ENCODE measurements at regions not wholly inside any gene's neighbourhood (a gene's known extent, or its start where the extent isn't known, plus 50 kb on each side); places are given as distances from the start of the nearest gene placed in this dataset.

- Histone ChIP-seq H2AFZ (ENCODE audit: insufficient read depth, low read length, poor library complexity) (no peak overlapping the region), H3K4me1 (ENCODE audit: control insufficient read depth in 1 of 2, insufficient read depth in 2 of 2, low read length in 2 of 2) (no peaks in the 10 kb centered on the region), H3K18ac (ENCODE audit: low read length) (no peak overlapping the region), H4K91ac (ENCODE audit: low read depth, low read length) (no peak overlapping the region), H4K8ac (ENCODE audit: low read depth, low read length) (no peak overlapping the region), H3K4me2 (ENCODE audit: low read length) (no peak overlapping the region), H3K27me3 (ENCODE audit: insufficient read depth, low read length) (no peaks in the 10 kb centered on the region), H3K23ac (ENCODE audit: low read length) (no peak overlapping the region), H3K79me2 (ENCODE audit: control insufficient read depth, insufficient read depth, low read length, poor library complexity) (no peaks in the 10 kb centered on the region), H2BK120ac (ENCODE audit: insufficient read depth, low read length, poor library complexity) (no peak overlapping the region), H3K4me3 (ENCODE audit: low read depth, low read length) (no peak overlapping the region), H3K9ac (ENCODE audit: low read length) (no peak overlapping the region), H3K9me3 (ENCODE audit: insufficient read depth, low read depth, low read length) (no peaks in the 10 kb centered on the region), H3K79me1 (ENCODE audit: low read length) (no peaks in the 10 kb centered on the region), H3K36me3 (ENCODE audit: control insufficient read depth in 1 of 2, insufficient read depth in 2 of 2, low read length in 2 of 2) (no peaks in the 10 kb centered on the region), H2BK12ac (ENCODE audit: low read length) (no peak overlapping the region), H2BK5ac (ENCODE audit: low read depth, low read length, poor library complexity) (no peak overlapping the region), H4K12ac (ENCODE audit: low read depth, low read length) (no peak overlapping the region), H3K14ac (ENCODE audit: low read length) (no peak overlapping the region), H2AK5ac (ENCODE audit: low read length) (no peak overlapping the region), H3K4ac (ENCODE audit: low read depth, low read length) (no peak overlapping the region), H3K27ac (ENCODE audit: low read depth, low read length) (no peak overlapping the region)
- peak in 1 of 2 donors; percentile 26 for DNase-seq
- no CpG with 5 or more reads among the region's 2 CpGs for WGBS (ENCODE audit: extremely low coverage, insufficient coverage, insufficient read length)
Measured at GRCh38 chr5:64110222-64110621, 55.4 kb upstream of the RNF180 start.

DNA sequence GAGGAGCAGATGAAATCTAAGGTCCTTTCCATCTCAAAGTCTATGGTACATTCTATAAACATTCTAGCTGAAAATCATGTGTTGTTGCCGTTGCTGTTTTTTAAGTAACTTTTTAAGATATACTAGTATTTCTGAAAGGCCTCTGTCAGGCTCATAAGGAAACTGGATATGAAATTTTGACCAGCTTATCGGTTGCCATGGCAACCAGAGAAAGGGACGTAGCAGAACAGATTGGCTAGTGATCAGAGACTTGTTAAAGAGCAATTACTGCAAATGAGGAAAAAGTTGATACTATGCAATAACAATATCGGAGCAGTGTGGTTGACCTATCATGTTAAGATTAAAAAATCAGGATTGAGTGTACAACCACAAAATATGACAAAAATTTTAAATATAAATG, 57.0 kb upstream of the RNF180 start:
- no peak overlapping the region for H2AK5ac ChIP-seq (ENCODE audit: low read length)
- H3K23ac ChIP-seq (ENCODE audit: low read length): no peak overlapping the region
- no peaks in the 10 kb centered on the region for H3K4me1 ChIP-seq (ENCODE audit: control insufficient read depth in 1 of 2, insufficient read depth in 2 of 2, low read length in 2 of 2)
- H3K27ac ChIP-seq (ENCODE audit: low read depth, low read length): no peak overlapping the region
- no CpG with 5 or more reads among the region's 4 CpGs for WGBS (ENCODE audit: extremely low coverage, insufficient coverage, insufficient read length)
- no peaks in the 10 kb centered on the region for H3K9me3 ChIP-seq (ENCODE audit: insufficient read depth, low read depth, low read length)
- no peaks in the 10 kb centered on the region for H3K36me3 ChIP-seq (ENCODE audit: control insufficient read depth in 1 of 2, insufficient read depth in 2 of 2, low read length in 2 of 2)
- no peak overlapping the region for H2BK120ac ChIP-seq (ENCODE audit: insufficient read depth, low read length, poor library complexity)
- H3K79me1 ChIP-seq (ENCODE audit: low read length): no peaks in the 10 kb centered on the region
- DNase-seq: no peak
- H3K27me3 ChIP-seq (ENCODE audit: insufficient read depth, low read length): no peaks in the 10 kb centered on the region
- no peak overlapping the region for H4K91ac ChIP-seq (ENCODE audit: low read depth, low read length)
- no peak overlapping the region for H3K14ac ChIP-seq (ENCODE audit: low read length)
- no peak overlapping the region for H3K4ac ChIP-seq (ENCODE audit: low read depth, low read length)
- no peak overlapping the region for H3K18ac ChIP-seq (ENCODE audit: low read length)
- H3K9ac ChIP-seq (ENCODE audit: low read length): no peak overlapping the region
- H3K79me2 ChIP-seq (ENCODE audit: control insufficient read depth, insufficient read depth, low read length, poor library complexity): no peaks in the 10 kb centered on the region
- no peak overlapping the region for H2BK5ac ChIP-seq (ENCODE audit: low read depth, low read length, poor library complexity)
- no peak overlapping the region for H4K8ac ChIP-seq (ENCODE audit: low read depth, low read length)
- no peak overlapping the region for H4K12ac ChIP-seq (ENCODE audit: low read depth, low read length)
- no peak overlapping the region for H3K4me3 ChIP-seq (ENCODE audit: low read depth, low read length)
- no peak overlapping the region for H2AFZ ChIP-seq (ENCODE audit: insufficient read depth, low read length, poor library complexity)
- no peak overlapping the region for H3K4me2 ChIP-seq (ENCODE audit: low read length)
- H2BK12ac ChIP-seq (ENCODE audit: low read length): no peak overlapping the region

- Histone ChIP-seq H3K27ac (ENCODE audit: low read depth, low read length) (no peak overlapping the region), H3K23ac (ENCODE audit: low read length) (no peak overlapping the region), H2BK12ac (ENCODE audit: low read length) (no peak overlapping the region), H3K4ac (ENCODE audit: low read depth, low read length) (no peak overlapping the region), H3K4me1 (ENCODE audit: control insufficient read depth in 1 of 2, insufficient read depth in 2 of 2, low read length in 2 of 2) (no peaks in the 10 kb centered on the region), H3K4me2 (ENCODE audit: low read length) (no peak overlapping the region), H3K9me3 (ENCODE audit: insufficient read depth, low read depth, low read length) (no peaks in the 10 kb centered on the region), H2AK5ac (ENCODE audit: low read length) (no peak overlapping the region), H3K27me3 (ENCODE audit: insufficient read depth, low read length) (no peaks in the 10 kb centered on the region), H3K79me2 (ENCODE audit: control insufficient read depth, insufficient read depth, low read length, poor library complexity) (no peaks in the 10 kb centered on the region), H3K14ac (ENCODE audit: low read length) (no peak overlapping the region), H2BK5ac (ENCODE audit: low read depth, low read length, poor library complexity) (no peak overlapping the region), H2AFZ (ENCODE audit: insufficient read depth, low read length, poor library complexity) (no peak overlapping the region), H4K91ac (ENCODE audit: low read depth, low read length) (no peak overlapping the region), H4K8ac (ENCODE audit: low read depth, low read length) (no peak overlapping the region), H2BK120ac (ENCODE audit: insufficient read depth, low read length, poor library complexity) (no peak overlapping the region), H3K79me1 (ENCODE audit: low read length) (no peaks in the 10 kb centered on the region), H3K9ac (ENCODE audit: low read length) (no peak overlapping the region), H4K12ac (ENCODE audit: low read depth, low read length) (no peak overlapping the region), H3K36me3 (ENCODE audit: control insufficient read depth in 1 of 2, insufficient read depth in 2 of 2, low read length in 2 of 2) (no peaks in the 10 kb centered on the region), H3K4me3 (ENCODE audit: low read depth, low read length) (no peak overlapping the region), H3K18ac (ENCODE audit: low read length) (no peak overlapping the region)
- no CpG with 5 or more reads among the region's 1 CpG for WGBS (ENCODE audit: extremely low coverage, insufficient coverage, insufficient read length)
- no peak for DNase-seq
Measured at GRCh38 chr5:64100203-64100602, 65.4 kb upstream of the RNF180 start.

DNA sequence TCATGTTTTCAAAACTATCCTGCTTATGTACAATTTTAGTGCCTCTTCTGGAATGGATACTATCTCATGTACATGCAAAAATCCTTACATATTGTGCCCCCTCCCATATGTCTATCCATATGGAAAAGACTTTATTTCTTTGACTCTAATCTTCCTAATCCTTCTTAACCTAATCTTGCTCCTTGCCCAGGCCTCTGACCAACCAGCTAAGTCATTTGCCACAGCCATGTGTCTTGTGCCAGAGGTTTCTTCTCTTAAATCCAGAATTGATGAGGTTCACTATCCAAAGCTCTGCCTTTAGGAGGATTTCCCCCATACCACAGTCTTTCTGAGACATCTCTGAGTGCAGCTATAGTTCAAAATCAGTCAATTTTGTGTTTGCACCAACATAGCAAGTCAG, 68.9 kb upstream of the RNF180 start:
- H2BK120ac ChIP-seq (ENCODE audit: insufficient read depth, low read length, poor library complexity): no peak overlapping the region
- H3K79me2 ChIP-seq (ENCODE audit: control insufficient read depth, insufficient read depth, low read length, poor library complexity): no peaks in the 10 kb centered on the region
- no peak overlapping the region for H4K12ac ChIP-seq (ENCODE audit: low read depth, low read length)
- no peak overlapping the region for H4K8ac ChIP-seq (ENCODE audit: low read depth, low read length)
- H3K4me1 ChIP-seq (ENCODE audit: control insufficient read depth in 1 of 2, insufficient read depth in 2 of 2, low read length in 2 of 2): no peaks in the 10 kb centered on the region
- H3K27ac ChIP-seq (ENCODE audit: low read depth, low read length): no peak overlapping the region
- no peak for DNase-seq
- no peak overlapping the region for H3K4me3 ChIP-seq (ENCODE audit: low read depth, low read length)
- no peak overlapping the region for H3K23ac ChIP-seq (ENCODE audit: low read length)
- H2BK12ac ChIP-seq (ENCODE audit: low read length): no peak overlapping the region
- H2AK5ac ChIP-seq (ENCODE audit: low read length): no peak overlapping the region
- no peak overlapping the region for H3K9ac ChIP-seq (ENCODE audit: low read length)
- no peaks in the 10 kb centered on the region for H3K9me3 ChIP-seq (ENCODE audit: insufficient read depth, low read depth, low read length)
- no peak overlapping the region for H3K14ac ChIP-seq (ENCODE audit: low read length)
- no peak overlapping the region for H3K18ac ChIP-seq (ENCODE audit: low read length)
- no peak overlapping the region for H2AFZ ChIP-seq (ENCODE audit: insufficient read depth, low read length, poor library complexity)
- H3K4me2 ChIP-seq (ENCODE audit: low read length): no peak overlapping the region
- H3K36me3 ChIP-seq (ENCODE audit: control insufficient read depth in 1 of 2, insufficient read depth in 2 of 2, low read length in 2 of 2): no peaks in the 10 kb centered on the region
- no peak overlapping the region for H2BK5ac ChIP-seq (ENCODE audit: low read depth, low read length, poor library complexity)
- no peak overlapping the region for H4K91ac ChIP-seq (ENCODE audit: low read depth, low read length)
- H3K4ac ChIP-seq (ENCODE audit: low read depth, low read length): no peak overlapping the region
- no peaks in the 10 kb centered on the region for H3K79me1 ChIP-seq (ENCODE audit: low read length)
- H3K27me3 ChIP-seq (ENCODE audit: insufficient read depth, low read length): no peaks in the 10 kb centered on the region

GRCh38 chr5:64077589-64077988, 88.1 kb upstream of the RNF180 start:
- no peaks in the 10 kb centered on the region for H3K36me3 ChIP-seq (ENCODE audit: control insufficient read depth in 1 of 2, insufficient read depth in 2 of 2, low read length in 2 of 2)
- no peak overlapping the region for H3K18ac ChIP-seq (ENCODE audit: low read length)
- H3K4me3 ChIP-seq (ENCODE audit: low read depth, low read length): no peak overlapping the region
- H2BK12ac ChIP-seq (ENCODE audit: low read length): no peak overlapping the region
- no CpG with 5 or more reads among the region's 8 CpGs for WGBS (ENCODE audit: extremely low coverage, insufficient coverage, insufficient read length)
- H4K8ac ChIP-seq (ENCODE audit: low read depth, low read length): no peak overlapping the region
- H3K27me3 ChIP-seq (ENCODE audit: insufficient read depth, low read length): no peaks in the 10 kb centered on the region
- no peak overlapping the region for H3K9ac ChIP-seq (ENCODE audit: low read length)
- H3K79me2 ChIP-seq (ENCODE audit: control insufficient read depth, insufficient read depth, low read length, poor library complexity): no peaks in the 10 kb centered on the region
- H4K12ac ChIP-seq (ENCODE audit: low read depth, low read length): no peak overlapping the region
- H2BK5ac ChIP-seq (ENCODE audit: low read depth, low read length, poor library complexity): no peak overlapping the region
- H3K4me1 ChIP-seq (ENCODE audit: control insufficient read depth in 1 of 2, insufficient read depth in 2 of 2, low read length in 2 of 2): no peaks in the 10 kb centered on the region
- H3K9me3 ChIP-seq (ENCODE audit: insufficient read depth, low read depth, low read length): no peaks in the 10 kb centered on the region
- H3K4ac ChIP-seq (ENCODE audit: low read depth, low read length): no peak overlapping the region
- H3K79me1 ChIP-seq (ENCODE audit: low read length): no peaks in the 10 kb centered on the region
- H2AFZ ChIP-seq (ENCODE audit: insufficient read depth, low read length, poor library complexity): no peak overlapping the region
- H3K27ac ChIP-seq (ENCODE audit: low read depth, low read length): no peak overlapping the region
- no peak overlapping the region for H3K4me2 ChIP-seq (ENCODE audit: low read length)
- no peak overlapping the region for H2AK5ac ChIP-seq (ENCODE audit: low read length)
- H3K14ac ChIP-seq (ENCODE audit: low read length): no peak overlapping the region
- no peak overlapping the region for H4K91ac ChIP-seq (ENCODE audit: low read depth, low read length)
- DNase-seq: no peak
- H2BK120ac ChIP-seq (ENCODE audit: insufficient read depth, low read length, poor library complexity): no peak overlapping the region
- no peak overlapping the region for H3K23ac ChIP-seq (ENCODE audit: low read length)
